Left ventricle myocardium inferior (tissue), 1 donor: ENCODE measurements at regions not wholly inside any gene's neighbourhood (a gene's known extent, or its start where the extent isn't known, plus 50 kb on each side); places are given as distances from the start of the nearest gene placed in this dataset.

Experiments
- DNase-seq: peaks from one replicate; pipeline ENCODE4 v3.0.0-alpha.2; 2020
- H3K27ac ChIP-seq: fragments of 200-600 bp; replicated peaks from 2 replicates; pipeline ENCODE4 v1.8.0; 2021
- H3K27me3 ChIP-seq: fragments of 200-600 bp; 2 replicates; pipeline ENCODE4 v1.8.0; 2021; ENCODE audit warnings: low read depth
- H3K36me3 ChIP-seq: fragments of 200-600 bp; 2 replicates; pipeline ENCODE4 v1.8.0; 2021
- H3K4me1 ChIP-seq: fragments of 200-600 bp; 2 replicates; pipeline ENCODE4 v1.8.0; 2021
- H3K4me3 ChIP-seq: fragments of 200-600 bp; 2 replicates; pipeline ENCODE4 v1.8.0; 2021; ENCODE audit warnings: mild to moderate bottlenecking, moderate library complexity
- H3K9me3 ChIP-seq: fragments of 200-600 bp; replicated peaks from 2 replicates; pipeline ENCODE4 v1.8.0; 2021
- CTCF ChIP-seq: fragments of 200-600 bp; IDR thresholded peaks from 2 replicates; pipeline ENCODE4 v1.8.0; 2021; ENCODE audit warnings: antibody characterized with exemption, mild to moderate bottlenecking, borderline replicate concordance
- intact Hi-C: fragments of 100-400 bp; cut with micrococcal nuclease; formaldehyde crosslinking; loops from one replicate; pipeline ENCODE4 v1.11.0; 2022
- donor health status: DM: no; HTN: yes; CAD: no; lungs with severe emphysema.

GRCh38 chr12:115421796-115422709, 738.1 kb upstream of the TBX3 start:
- no peak for DNase-seq
- no peak for TF ChIP-seq CTCF
- H3K36me3 ChIP-seq, result no peaks in the 10 kb centered on the region
- H3K4me1 ChIP-seq, result no peaks in the 10 kb centered on the region
- intact Hi-C loops, result no loop called here
- H3K4me3 ChIP-seq, result no peak overlapping the region
- H3K9me3 ChIP-seq, result peaks cover 2% of the 10 kb centered on the region
- H3K27ac ChIP-seq, result no peak overlapping the region
- peaks cover 12% of the 10 kb centered on the region for H3K27me3 ChIP-seq

GRCh38 chr12:115421350-115421749, 737.4 kb upstream of the TBX3 start:
- Histone ChIP-seq H3K9me3 (peaks cover 7% of the 10 kb centered on the region), H3K4me3 (no peak overlapping the region), H3K4me1 (no peaks in the 10 kb centered on the region), H3K27ac (no peak overlapping the region), H3K36me3 (no peaks in the 10 kb centered on the region), H3K27me3 (peaks cover 12% of the 10 kb centered on the region)
- no peak for TF ChIP-seq CTCF
- no peak for DNase-seq
- intact Hi-C loops, result no loop called here

- intact Hi-C loops, result no loop called here
- Histone ChIP-seq H3K4me1 (no peaks in the 10 kb centered on the region), H3K9me3 (peaks cover 7% of the 10 kb centered on the region), H3K27me3 (peaks cover 12% of the 10 kb centered on the region), H3K4me3 (no peak overlapping the region), H3K36me3 (no peaks in the 10 kb centered on the region), H3K27ac (no peak overlapping the region)
- DNase-seq, result no peak
- no peak for TF ChIP-seq CTCF
These were observed 735.2 kb upstream of the TBX3 start for GRCh38 chr12:115419145-115419646.

GRCh38 chr12:115417610-115418009, 733.6 kb upstream of the TBX3 start:
- Histone ChIP-seq H3K4me3 (no peak overlapping the region), H3K9me3 (peaks cover 7% of the 10 kb centered on the region), H3K36me3 (no peaks in the 10 kb centered on the region), H3K4me1 (no peaks in the 10 kb centered on the region), H3K27me3 (peaks cover 5% of the 10 kb centered on the region), H3K27ac (no peak overlapping the region)
- intact Hi-C loops, result no loop called here
- TF ChIP-seq CTCF, result no peak
- DNase-seq, result no peak

GRCh38 chr12:115416869-115417268, 732.9 kb upstream of the TBX3 start:
- no peak for DNase-seq
- H3K36me3 ChIP-seq, result no peaks in the 10 kb centered on the region
- peaks cover 7% of the 10 kb centered on the region for H3K9me3 ChIP-seq
- no peak overlapping the region for H3K4me3 ChIP-seq
- H3K4me1 ChIP-seq, result no peaks in the 10 kb centered on the region
- peaks cover 5% of the 10 kb centered on the region for H3K27me3 ChIP-seq
- intact Hi-C loops, result no loop called here
- no peak for TF ChIP-seq CTCF
- H3K27ac ChIP-seq, result no peak overlapping the region
